Muscle of back (tissue), 3 donors: ENCODE measurements at regions not wholly inside any gene's neighbourhood (a gene's known extent, or its start where the extent isn't known, plus 50 kb on each side); places are given as distances from the start of the nearest gene placed in this dataset.
A peak's percentile ranks its signal among the peaks of the same experiment; 100 is the strongest.

Experiments used
- DNase-seq, 3 donors: peaks; one replicate each; pipeline versions ENCODE4 v3.0.0 to v3.0.0-alpha.2; 2013

GRCh38 chr3:64915778-64916177, 228.0 kb upstream of the ADAMTS9 start:
- DNase-seq, result no peak

GRCh38 chr3:64913515-64913914, 225.7 kb upstream of the ADAMTS9 start:
- DNase-seq, result no peak

- no peak for DNase-seq
These were observed 223.3 kb upstream of the ADAMTS9 start for GRCh38 chr3:64911138-64911537.

GRCh38 chr3:64909757-64910467, 222.1 kb upstream of the ADAMTS9 start:
- no peak for DNase-seq

- no peak for DNase-seq
These were observed 221.2 kb upstream of the ADAMTS9 start for GRCh38 chr3:64909011-64909410.

GRCh38 chr3:64908251-64908685, 220.5 kb upstream of the ADAMTS9 start:
- peak in 1 of 3 donors; percentile 27 for DNase-seq

GRCh38 chr3:64905906-64906410, 218.2 kb upstream of the ADAMTS9 start:
- no peak for DNase-seq

GRCh38 chr3:64903006-64903405, 215.2 kb upstream of the ADAMTS9 start:
- DNase-seq, result peak; percentile 74 to 88 (median 77)

GRCh38 chr3:64901986-64902516, 214.3 kb upstream of the ADAMTS9 start:
- peak in 1 of 3 donors; percentile 53 for DNase-seq

- DNase-seq, result peak in 1 of 3 donors; percentile 69
These were observed 213.7 kb upstream of the ADAMTS9 start for GRCh38 chr3:64901522-64901885.

- no peak for DNase-seq
These were observed 213.1 kb upstream of the ADAMTS9 start for GRCh38 chr3:64900617-64901521.

- DNase-seq, result no peak
These were observed 212.4 kb upstream of the ADAMTS9 start for GRCh38 chr3:64900156-64900555.

- DNase-seq, result no peak
These were observed 211.1 kb upstream of the ADAMTS9 start for GRCh38 chr3:64898941-64899340.

- peak; percentile 83 to 94 (median 86) for DNase-seq
These were observed 208.4 kb upstream of the ADAMTS9 start for GRCh38 chr3:64895991-64896895.

GRCh38 chr3:64895106-64895990, 207.5 kb upstream of the ADAMTS9 start:
- peak in 1 of 3 donors; percentile 83 for DNase-seq

- DNase-seq, result peak in 1 of 3 donors; percentile 79
These were observed 206.2 kb upstream of the ADAMTS9 start for GRCh38 chr3:64894006-64894405.

GRCh38 chr3:64892671-64893309, 205.0 kb upstream of the ADAMTS9 start:
- DNase-seq, result no peak

- no peak for DNase-seq
These were observed 203.2 kb upstream of the ADAMTS9 start for GRCh38 chr3:64891021-64891420.

- DNase-seq, result peak in 1 of 3 donors; percentile 39
These were observed 202.7 kb upstream of the ADAMTS9 start for GRCh38 chr3:64890466-64890865.

GRCh38 chr3:64890006-64890405, 202.2 kb upstream of the ADAMTS9 start:
- DNase-seq, result peak in 1 of 3 donors; percentile 70
